ENCODE measurements at regions not wholly inside any gene's neighbourhood (a gene's known extent, or its start where the extent isn't known, plus 50 kb on each side); places are given as distances from the start of the nearest gene placed in this dataset.

GRCh38 chr5:128591598-128592455 lies 53.8 kb upstream of the FBN2 start:
- DNase-seq (ENCODE audit: low spot score): no peak
- H3K27ac ChIP-seq: no peak overlapping the region
- CTCF ChIA-PET: no interaction called here
- POLR2A ChIA-PET (ENCODE audit: low non-redundant PET): no interaction called here
- no peak for TF ChIP-seq CTCF (conservative IDR thresholded peaks at IDR 0.05; ENCODE audit: low read depth)

- H3K27ac ChIP-seq: no peak overlapping the region
- ChIA-PET CTCF (no interaction called here), POLR2A (ENCODE audit: low non-redundant PET) (no interaction called here)
- DNase-seq (ENCODE audit: low spot score): no peak
- TF ChIP-seq CTCF (conservative IDR thresholded peaks at IDR 0.05; ENCODE audit: low read depth): no peak
Observed at GRCh38 chr5:128596071-128596470, 58.0 kb upstream of the FBN2 start.

- DNase-seq (ENCODE audit: low spot score): no peak
- CTCF ChIA-PET: no interaction called here
- no peak for TF ChIP-seq CTCF (conservative IDR thresholded peaks at IDR 0.05; ENCODE audit: low read depth)
- POLR2A ChIA-PET (ENCODE audit: low non-redundant PET): no interaction called here
- no peak overlapping the region for H3K27ac ChIP-seq
Observed at GRCh38 chr5:128597156-128597555, 59.1 kb upstream of the FBN2 start.

GRCh38 chr5:128613128-128613527 lies 75.1 kb upstream of the FBN2 start:
- CTCF ChIA-PET: no interaction called here
- no peak overlapping the region for H3K27ac ChIP-seq
- POLR2A ChIA-PET (ENCODE audit: low non-redundant PET): no interaction called here
- no peak for DNase-seq (ENCODE audit: low spot score)
- TF ChIP-seq CTCF (conservative IDR thresholded peaks at IDR 0.05; ENCODE audit: low read depth): no peak

GRCh38 chr5:128613766-128614165 lies 75.7 kb upstream of the FBN2 start:
- ChIA-PET CTCF (no interaction called here), POLR2A (ENCODE audit: low non-redundant PET) (no interaction called here)
- H3K27ac ChIP-seq: no peak overlapping the region
- no peak for TF ChIP-seq CTCF (conservative IDR thresholded peaks at IDR 0.05; ENCODE audit: low read depth)
- DNase-seq (ENCODE audit: low spot score): no peak

GRCh38 chr5:128615578-128615977 lies 77.5 kb upstream of the FBN2 start:
- ChIA-PET CTCF (no interaction called here), POLR2A (ENCODE audit: low non-redundant PET) (no interaction called here)
- H3K27ac ChIP-seq: no peak overlapping the region
- DNase-seq (ENCODE audit: low spot score): no peak
- TF ChIP-seq CTCF (conservative IDR thresholded peaks at IDR 0.05; ENCODE audit: low read depth): no peak
